ENCODE measurements at regions not wholly inside any gene's neighbourhood (a gene's known extent, or its start where the extent isn't known, plus 50 kb on each side); places are given as distances from the start of the nearest gene placed in this dataset.

GRCh38 chr14:94944636-94945258 is 174.8 kb upstream of the GSC start:
- Histone ChIP-seq H3K27ac (no peak overlapping the region), H3K4me3 (no peak overlapping the region), H3K9me3 (no peaks in the 10 kb centered on the region), H3K4me1 (no peaks in the 10 kb centered on the region), H3K36me3 (no peaks in the 10 kb centered on the region), H3K27me3 (no peaks in the 10 kb centered on the region)
- intact Hi-C loops (cut with DNase I), result no loop called here
- no peak for TF ChIP-seq CTCF (IDR thresholded peaks at IDR 0.05)
- 85 to 89% methylated on average over 7 of the region's 7 CpGs for WGBS, 2 donors
- no peak for FAIRE-seq
- DNase-seq, result no peak
- ATAC-seq, result no peak

- no peak for TF ChIP-seq CTCF (IDR thresholded peaks at IDR 0.05)
- WGBS, 2 donors, result 83 to 88% methylated on average over 4 of the region's 4 CpGs
- FAIRE-seq, result no peak
- H3K27ac ChIP-seq, result no peak overlapping the region
- H3K4me3 ChIP-seq, result no peak overlapping the region
- no peaks in the 10 kb centered on the region for H3K4me1 ChIP-seq
- H3K36me3 ChIP-seq, result no peaks in the 10 kb centered on the region
- DNase-seq, result no peak
- H3K9me3 ChIP-seq, result no peaks in the 10 kb centered on the region
- intact Hi-C loops (cut with DNase I), result no loop called here
- H3K27me3 ChIP-seq, result no peaks in the 10 kb centered on the region
- no peak for ATAC-seq
Measured at GRCh38 chr14:94942601-94943000, 172.7 kb upstream of the GSC start.

DNA sequence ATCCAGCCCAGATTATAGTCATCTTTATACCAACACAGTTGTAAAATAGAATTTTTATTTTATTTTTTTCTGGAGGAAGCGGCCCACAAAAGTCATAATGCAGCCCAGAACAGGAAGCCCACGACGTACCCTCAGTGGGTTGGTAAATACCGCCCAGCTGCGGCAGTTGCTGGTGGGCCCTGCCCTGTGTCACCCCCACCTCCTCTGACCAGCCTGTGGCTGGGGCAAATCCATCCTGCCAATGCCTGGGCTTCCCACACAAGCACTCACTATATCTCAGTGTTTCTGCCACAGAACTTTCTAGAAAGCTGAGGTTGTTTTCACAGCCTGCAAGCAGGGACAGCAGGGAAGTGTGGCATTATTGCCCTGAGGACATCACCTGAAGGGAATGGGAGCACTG is 171.4 kb upstream of the GSC start:
- WGBS, 2 donors, result 92 to 95% methylated on average over 5 of the region's 5 CpGs
- H3K36me3 ChIP-seq, result no peaks in the 10 kb centered on the region
- ATAC-seq (no peak), FAIRE-seq (no peak), DNase-seq (no peak)
- H3K9me3 ChIP-seq, result no peaks in the 10 kb centered on the region
- TF ChIP-seq CTCF (IDR thresholded peaks at IDR 0.05), result no peak
- H3K4me3 ChIP-seq, result no peak overlapping the region
- no peak overlapping the region for H3K27ac ChIP-seq
- H3K27me3 ChIP-seq, result no peaks in the 10 kb centered on the region
- intact Hi-C loops (cut with DNase I), result no loop called here
- H3K4me1 ChIP-seq, result peaks cover 0 to 6% (median 0%) of the 10 kb centered on the region in 3 donors

GRCh38 chr14:94940263-94940993 is 170.5 kb upstream of the GSC start:
- Histone ChIP-seq H3K9me3 (no peaks in the 10 kb centered on the region), H3K27me3 (no peaks in the 10 kb centered on the region), H3K27ac (no peak overlapping the region), H3K4me1 (peaks cover 0 to 6% (median 0%) of the 10 kb centered on the region in 3 donors), H3K36me3 (no peaks in the 10 kb centered on the region), H3K4me3 (no peak overlapping the region)
- no peak for TF ChIP-seq CTCF (IDR thresholded peaks at IDR 0.05)
- WGBS, 2 donors, result 79 to 88% methylated on average over 11 of the region's 11 CpGs
- ATAC-seq (no peak), DNase-seq (no peak), FAIRE-seq (no peak)
- intact Hi-C loops (cut with DNase I), result no loop called here

DNA sequence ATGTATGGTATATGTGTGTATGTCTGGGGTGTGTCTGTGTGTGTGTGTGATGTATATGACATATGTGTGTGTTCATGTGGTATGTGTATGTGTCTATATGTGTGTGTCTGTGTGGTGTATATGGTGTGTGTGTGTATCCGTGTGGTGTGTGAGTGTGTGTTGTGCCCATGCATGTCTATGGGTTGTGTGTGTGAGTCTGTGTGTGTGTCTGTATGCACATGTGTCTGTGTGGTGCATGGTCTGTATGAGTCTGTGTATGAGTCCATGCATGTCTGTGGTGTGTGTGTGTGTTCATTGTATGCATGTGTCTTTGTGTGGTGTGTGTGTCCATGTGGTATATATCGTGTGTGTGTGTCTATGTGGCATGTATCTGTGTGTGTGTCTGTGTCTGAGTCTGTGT is 168.1 kb upstream of the GSC start:
- Histone ChIP-seq H3K36me3 (no peaks in the 10 kb centered on the region), H3K4me3 (no peak overlapping the region), H3K27me3 (no peaks in the 10 kb centered on the region), H3K27ac (no peak overlapping the region), H3K9me3 (no peaks in the 10 kb centered on the region), H3K4me1 (peaks cover 0 to 6% (median 0%) of the 10 kb centered on the region in 3 donors)
- WGBS, 2 donors, result 87 to 91% methylated on average over 2 of the region's 2 CpGs
- DNase-seq (no peak), ATAC-seq (no peak), FAIRE-seq (no peak)
- intact Hi-C loops (cut with DNase I), result no loop called here
- TF ChIP-seq CTCF (IDR thresholded peaks at IDR 0.05), result no peak
